GM23338 (cell line): ENCODE measurements at regions not wholly inside any gene's neighbourhood (a gene's known extent, or its start where the extent isn't known, plus 50 kb on each side); places are given as distances from the start of the nearest gene placed in this dataset.

Experiments used
- EZH2 ChIP-seq: fragments of 200-600 bp; sonication (generic); IDR thresholded peaks from one replicate; pipeline ENCODE4 v1.8.0; 2017; ENCODE audit warnings: antibody characterized with exemption, mild to moderate bottlenecking, low read depth; ENCODE audit not compliant: unreplicated experiment
- EZH2phosphoT487 ChIP-seq: fragments of 200-600 bp; sonication (generic); IDR thresholded peaks from one replicate; pipeline ENCODE4 v1.8.1; 2018; ENCODE audit warnings: antibody characterized with exemption; ENCODE audit not compliant: unreplicated experiment
- JUNB ChIP-seq: IDR thresholded peaks from one replicate; pipeline ENCODE4 v1.6.1; 2016; ENCODE audit warnings: antibody characterized with exemption; ENCODE audit not compliant: unreplicated experiment
- POLR2AphosphoS5 ChIP-seq: IDR thresholded peaks from 2 replicates; pipeline ENCODE4 v1.6.1; 2016; ENCODE audit warnings: antibody characterized with exemption, low read depth
- TF ChIP-seq, protein P1 (sequence below), 2 experiments: fragments of 200-600 bp in 1 of 2; sonication (generic) in 1 of 2; conservative IDR thresholded peaks; 2 replicates each; pipeline versions ENCODE4 v1.5.1 to v1.6.1; 2016 to 2017; ENCODE audit warnings: antibody characterized with exemption in 2 of 2, low read depth in 2 of 2, mild to moderate bottlenecking in 2 of 2, moderate library complexity in 1 of 2
- TF ChIP-seq, protein P2 (sequence below): fragments of 250-450 bp; sonication (Bioruptor Pico); IDR thresholded peaks from 2 replicates; pipeline ENCODE4 v1.5.0; 2020; ENCODE audit warnings: mild to moderate bottlenecking, moderate library complexity
- TF ChIP-seq, protein P3 (sequence below): IDR thresholded peaks from 2 replicates; pipeline ENCODE4 v1.6.1; 2016; ENCODE audit warnings: antibody characterized with exemption
- TF ChIP-seq, protein P4 (sequence below): IDR thresholded peaks from one replicate; pipeline ENCODE4 v1.6.1; 2018; ENCODE audit warnings: antibody characterized with exemption; ENCODE audit not compliant: unreplicated experiment

DNA sequence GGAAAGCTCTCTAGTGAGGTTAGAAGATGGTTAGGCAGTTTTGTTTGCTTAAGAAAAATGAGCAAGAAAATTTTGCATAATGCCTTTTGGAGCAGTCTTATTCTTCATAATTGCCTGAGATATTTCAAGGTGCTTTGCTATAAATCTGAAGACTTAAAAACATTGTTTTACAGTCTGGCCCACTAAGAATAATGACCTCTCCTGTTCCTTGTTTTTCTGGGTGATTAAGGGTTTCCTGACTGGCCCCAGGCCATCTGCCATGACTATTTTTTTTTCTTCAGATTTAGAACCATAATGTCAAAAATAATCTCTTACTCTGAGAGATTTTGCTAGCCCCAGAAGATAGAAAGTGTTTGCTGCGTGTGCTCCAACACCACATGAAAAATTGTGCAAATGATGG, 72.3 kb upstream of the CENPW start:
- TF ChIP-seq POLR2AphosphoS5 (no peak), EZH2phosphoT487 (no peak), EZH2 (no peak), JUNB (no peak)
- TF ChIP-seq, protein P1, sequence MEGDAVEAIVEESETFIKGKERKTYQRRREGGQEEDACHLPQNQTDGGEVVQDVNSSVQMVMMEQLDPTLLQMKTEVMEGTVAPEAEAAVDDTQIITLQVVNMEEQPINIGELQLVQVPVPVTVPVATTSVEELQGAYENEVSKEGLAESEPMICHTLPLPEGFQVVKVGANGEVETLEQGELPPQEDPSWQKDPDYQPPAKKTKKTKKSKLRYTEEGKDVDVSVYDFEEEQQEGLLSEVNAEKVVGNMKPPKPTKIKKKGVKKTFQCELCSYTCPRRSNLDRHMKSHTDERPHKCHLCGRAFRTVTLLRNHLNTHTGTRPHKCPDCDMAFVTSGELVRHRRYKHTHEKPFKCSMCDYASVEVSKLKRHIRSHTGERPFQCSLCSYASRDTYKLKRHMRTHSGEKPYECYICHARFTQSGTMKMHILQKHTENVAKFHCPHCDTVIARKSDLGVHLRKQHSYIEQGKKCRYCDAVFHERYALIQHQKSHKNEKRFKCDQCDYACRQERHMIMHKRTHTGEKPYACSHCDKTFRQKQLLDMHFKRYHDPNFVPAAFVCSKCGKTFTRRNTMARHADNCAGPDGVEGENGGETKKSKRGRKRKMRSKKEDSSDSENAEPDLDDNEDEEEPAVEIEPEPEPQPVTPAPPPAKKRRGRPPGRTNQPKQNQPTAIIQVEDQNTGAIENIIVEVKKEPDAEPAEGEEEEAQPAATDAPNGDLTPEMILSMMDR (conservative IDR thresholded peaks at IDR 0.05; ENCODE audit: low read depth in 2 of 2), result no peak
- TF ChIP-seq, protein P2, sequence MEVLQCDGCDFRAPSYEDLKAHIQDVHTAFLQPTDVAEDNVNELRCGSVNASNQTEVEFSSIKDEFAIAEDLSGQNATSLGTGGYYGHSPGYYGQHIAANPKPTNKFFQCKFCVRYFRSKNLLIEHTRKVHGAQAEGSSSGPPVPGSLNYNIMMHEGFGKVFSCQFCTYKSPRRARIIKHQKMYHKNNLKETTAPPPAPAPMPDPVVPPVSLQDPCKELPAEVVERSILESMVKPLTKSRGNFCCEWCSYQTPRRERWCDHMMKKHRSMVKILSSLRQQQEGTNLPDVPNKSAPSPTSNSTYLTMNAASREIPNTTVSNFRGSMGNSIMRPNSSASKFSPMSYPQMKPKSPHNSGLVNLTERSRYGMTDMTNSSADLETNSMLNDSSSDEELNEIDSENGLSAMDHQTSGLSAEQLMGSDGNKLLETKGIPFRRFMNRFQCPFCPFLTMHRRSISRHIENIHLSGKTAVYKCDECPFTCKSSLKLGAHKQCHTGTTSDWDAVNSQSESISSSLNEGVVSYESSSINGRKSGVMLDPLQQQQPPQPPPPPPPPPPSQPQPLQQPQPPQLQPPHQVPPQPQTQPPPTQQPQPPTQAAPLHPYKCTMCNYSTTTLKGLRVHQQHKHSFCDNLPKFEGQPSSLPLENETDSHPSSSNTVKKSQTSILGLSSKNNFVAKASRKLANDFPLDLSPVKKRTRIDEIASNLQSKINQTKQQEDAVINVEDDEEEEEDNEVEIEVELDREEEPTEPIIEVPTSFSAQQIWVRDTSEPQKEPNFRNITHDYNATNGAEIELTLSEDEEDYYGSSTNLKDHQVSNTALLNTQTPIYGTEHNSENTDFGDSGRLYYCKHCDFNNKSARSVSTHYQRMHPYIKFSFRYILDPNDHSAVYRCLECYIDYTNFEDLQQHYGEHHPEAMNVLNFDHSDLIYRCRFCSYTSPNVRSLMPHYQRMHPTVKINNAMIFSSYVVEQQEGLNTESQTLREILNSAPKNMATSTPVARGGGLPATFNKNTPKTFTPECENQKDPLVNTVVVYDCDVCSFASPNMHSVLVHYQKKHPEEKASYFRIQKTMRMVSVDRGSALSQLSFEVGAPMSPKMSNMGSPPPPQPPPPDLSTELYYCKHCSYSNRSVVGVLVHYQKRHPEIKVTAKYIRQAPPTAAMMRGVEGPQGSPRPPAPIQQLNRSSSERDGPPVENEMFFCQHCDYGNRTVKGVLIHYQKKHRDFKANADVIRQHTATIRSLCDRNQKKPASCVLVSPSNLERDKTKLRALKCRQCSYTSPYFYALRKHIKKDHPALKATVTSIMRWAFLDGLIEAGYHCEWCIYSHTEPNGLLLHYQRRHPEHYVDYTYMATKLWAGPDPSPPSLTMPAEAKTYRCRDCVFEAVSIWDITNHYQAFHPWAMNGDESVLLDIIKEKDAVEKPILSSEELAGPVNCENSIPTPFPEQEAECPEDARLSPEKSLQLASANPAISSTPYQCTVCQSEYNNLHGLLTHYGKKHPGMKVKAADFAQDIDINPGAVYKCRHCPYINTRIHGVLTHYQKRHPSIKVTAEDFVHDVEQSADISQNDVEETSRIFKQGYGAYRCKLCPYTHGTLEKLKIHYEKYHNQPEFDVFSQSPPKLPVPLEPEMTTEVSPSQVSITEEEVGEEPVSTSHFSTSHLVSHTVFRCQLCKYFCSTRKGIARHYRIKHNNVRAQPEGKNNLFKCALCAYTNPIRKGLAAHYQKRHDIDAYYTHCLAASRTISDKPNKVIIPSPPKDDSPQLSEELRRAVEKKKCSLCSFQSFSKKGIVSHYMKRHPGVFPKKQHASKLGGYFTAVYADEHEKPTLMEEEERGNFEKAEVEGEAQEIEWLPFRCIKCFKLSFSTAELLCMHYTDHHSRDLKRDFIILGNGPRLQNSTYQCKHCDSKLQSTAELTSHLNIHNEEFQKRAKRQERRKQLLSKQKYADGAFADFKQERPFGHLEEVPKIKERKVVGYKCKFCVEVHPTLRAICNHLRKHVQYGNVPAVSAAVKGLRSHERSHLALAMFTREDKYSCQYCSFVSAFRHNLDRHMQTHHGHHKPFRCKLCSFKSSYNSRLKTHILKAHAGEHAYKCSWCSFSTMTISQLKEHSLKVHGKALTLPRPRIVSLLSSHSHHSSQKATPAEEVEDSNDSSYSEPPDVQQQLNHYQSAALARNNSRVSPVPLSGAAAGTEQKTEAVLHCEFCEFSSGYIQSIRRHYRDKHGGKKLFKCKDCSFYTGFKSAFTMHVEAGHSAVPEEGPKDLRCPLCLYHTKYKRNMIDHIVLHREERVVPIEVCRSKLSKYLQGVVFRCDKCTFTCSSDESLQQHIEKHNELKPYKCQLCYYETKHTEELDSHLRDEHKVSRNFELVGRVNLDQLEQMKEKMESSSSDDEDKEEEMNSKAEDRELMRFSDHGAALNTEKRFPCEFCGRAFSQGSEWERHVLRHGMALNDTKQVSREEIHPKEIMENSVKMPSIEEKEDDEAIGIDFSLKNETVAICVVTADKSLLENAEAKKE, result no peak
- TF ChIP-seq, protein P3, sequence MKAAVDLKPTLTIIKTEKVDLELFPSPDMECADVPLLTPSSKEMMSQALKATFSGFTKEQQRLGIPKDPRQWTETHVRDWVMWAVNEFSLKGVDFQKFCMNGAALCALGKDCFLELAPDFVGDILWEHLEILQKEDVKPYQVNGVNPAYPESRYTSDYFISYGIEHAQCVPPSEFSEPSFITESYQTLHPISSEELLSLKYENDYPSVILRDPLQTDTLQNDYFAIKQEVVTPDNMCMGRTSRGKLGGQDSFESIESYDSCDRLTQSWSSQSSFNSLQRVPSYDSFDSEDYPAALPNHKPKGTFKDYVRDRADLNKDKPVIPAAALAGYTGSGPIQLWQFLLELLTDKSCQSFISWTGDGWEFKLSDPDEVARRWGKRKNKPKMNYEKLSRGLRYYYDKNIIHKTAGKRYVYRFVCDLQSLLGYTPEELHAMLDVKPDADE, result no peak
- TF ChIP-seq, protein P4, sequence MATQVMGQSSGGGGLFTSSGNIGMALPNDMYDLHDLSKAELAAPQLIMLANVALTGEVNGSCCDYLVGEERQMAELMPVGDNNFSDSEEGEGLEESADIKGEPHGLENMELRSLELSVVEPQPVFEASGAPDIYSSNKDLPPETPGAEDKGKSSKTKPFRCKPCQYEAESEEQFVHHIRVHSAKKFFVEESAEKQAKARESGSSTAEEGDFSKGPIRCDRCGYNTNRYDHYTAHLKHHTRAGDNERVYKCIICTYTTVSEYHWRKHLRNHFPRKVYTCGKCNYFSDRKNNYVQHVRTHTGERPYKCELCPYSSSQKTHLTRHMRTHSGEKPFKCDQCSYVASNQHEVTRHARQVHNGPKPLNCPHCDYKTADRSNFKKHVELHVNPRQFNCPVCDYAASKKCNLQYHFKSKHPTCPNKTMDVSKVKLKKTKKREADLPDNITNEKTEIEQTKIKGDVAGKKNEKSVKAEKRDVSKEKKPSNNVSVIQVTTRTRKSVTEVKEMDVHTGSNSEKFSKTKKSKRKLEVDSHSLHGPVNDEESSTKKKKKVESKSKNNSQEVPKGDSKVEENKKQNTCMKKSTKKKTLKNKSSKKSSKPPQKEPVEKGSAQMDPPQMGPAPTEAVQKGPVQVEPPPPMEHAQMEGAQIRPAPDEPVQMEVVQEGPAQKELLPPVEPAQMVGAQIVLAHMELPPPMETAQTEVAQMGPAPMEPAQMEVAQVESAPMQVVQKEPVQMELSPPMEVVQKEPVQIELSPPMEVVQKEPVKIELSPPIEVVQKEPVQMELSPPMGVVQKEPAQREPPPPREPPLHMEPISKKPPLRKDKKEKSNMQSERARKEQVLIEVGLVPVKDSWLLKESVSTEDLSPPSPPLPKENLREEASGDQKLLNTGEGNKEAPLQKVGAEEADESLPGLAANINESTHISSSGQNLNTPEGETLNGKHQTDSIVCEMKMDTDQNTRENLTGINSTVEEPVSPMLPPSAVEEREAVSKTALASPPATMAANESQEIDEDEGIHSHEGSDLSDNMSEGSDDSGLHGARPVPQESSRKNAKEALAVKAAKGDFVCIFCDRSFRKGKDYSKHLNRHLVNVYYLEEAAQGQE, result no peak
